Epithelial cell of proximal tubule (primary cell): ENCODE measurements at regions not wholly inside any gene's neighbourhood (a gene's known extent, or its start where the extent isn't known, plus 50 kb on each side); places are given as distances from the start of the nearest gene placed in this dataset.

ENCODE experiments used
- DNase-seq: peaks from one replicate; pipeline ENCODE4 v3.0.0-alpha.2; 2011; ENCODE audit warnings: low read depth
- H3K4me3 ChIP-seq: 2 replicates; pipeline ENCODE4 v1.5.1; 2011; ENCODE audit warnings: low read depth, mild to moderate bottlenecking, low read length
- CTCF ChIP-seq: conservative IDR thresholded peaks from 2 replicates; pipeline ENCODE4 v1.5.1; 2012; ENCODE audit warnings: low read depth, mild to moderate bottlenecking, low read length

DNA sequence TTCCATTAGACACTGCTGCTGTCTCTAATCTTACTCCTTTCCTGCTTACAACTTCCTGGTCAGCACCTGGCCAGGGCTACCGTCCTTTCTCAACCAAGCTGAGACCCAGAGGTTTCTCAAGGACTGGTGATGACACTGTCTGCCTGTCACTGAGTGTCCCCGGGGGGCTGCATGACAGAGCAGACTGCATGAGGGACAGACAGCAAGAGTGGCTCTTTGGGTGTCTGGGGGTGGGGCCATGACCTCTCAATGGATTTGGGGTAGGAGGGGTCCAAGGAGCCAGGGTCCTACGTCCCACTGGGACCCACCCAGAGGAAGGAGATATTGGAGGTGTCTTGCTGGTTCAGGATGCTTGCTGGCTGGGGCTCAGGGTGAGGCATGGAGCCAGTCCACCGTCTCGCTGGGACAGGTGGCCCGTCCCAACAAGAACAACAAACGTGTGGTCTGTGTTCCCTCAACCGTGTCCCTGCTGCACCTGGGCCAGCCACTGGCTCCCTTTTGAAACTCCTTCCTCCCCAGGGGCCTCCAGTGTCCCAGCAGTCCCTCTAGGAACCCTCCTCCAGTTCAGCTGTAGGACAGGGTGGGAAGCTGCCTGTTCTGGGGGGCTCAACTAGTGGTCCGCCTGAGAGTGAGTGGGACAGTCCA is 344.6 kb upstream of the AJAP1 start:
- TF ChIP-seq CTCF = no peak
- H3K4me3 ChIP-seq = no peak overlapping the region
- DNase-seq = no peak

DNA sequence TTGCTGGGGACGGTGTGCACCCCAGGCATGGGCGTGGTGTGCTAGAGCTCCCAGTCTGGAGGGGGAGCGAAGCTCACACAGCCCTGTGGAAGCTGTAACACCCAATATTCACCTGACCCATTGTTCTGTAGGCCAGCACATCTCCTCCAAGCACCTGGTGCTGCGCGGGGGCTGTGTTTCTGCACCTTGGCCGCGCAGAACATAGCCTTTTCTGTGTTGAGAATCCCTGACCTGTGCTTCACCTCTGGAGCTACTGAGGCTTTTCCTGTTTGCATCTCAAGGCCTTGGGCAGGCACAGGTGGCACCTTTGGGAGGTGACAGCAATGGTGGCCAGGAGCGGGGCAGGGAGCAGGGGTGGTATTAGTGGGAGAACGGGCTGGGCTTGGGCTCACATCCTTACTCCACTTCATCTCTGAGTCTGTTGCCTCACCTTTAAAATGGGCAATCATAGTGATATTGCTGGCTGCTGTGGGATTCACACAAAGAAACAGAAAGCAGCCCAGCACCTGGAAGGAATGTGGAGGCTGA is 343.9 kb upstream of the AJAP1 start:
- DNase-seq = no peak
- H3K4me3 ChIP-seq = no peak overlapping the region
- TF ChIP-seq CTCF = no peak

DNA sequence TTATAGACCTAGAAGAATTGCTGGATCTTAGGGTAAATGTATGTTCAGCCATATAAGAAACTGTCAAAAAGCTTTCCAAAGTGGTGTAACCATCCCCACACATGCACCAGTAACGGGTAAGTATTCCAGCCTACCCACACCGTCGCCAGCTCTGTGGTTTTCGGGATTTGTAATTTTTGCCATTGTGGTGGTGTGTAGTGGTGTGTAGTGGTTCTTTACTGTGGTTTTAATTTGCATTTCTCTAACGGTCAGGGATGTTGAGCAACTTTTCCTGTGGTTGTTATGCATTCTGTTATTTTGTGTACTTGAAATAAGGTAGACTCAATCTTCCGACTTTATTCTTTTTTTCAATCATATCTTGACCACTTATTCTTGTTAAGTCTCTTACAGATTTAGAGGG is 342.4 kb upstream of the AJAP1 start:
- no peak for TF ChIP-seq CTCF
- no peak overlapping the region for H3K4me3 ChIP-seq

GRCh38 chr1:4315202-4315601 is 339.2 kb upstream of the AJAP1 start:
- no peak for DNase-seq
- no peak for TF ChIP-seq CTCF
- H3K4me3 ChIP-seq = no peak overlapping the region

More for the DNA sequence above, 342.4 kb upstream of the AJAP1 start:
- DNase-seq = no peak

GRCh38 chr1:4317207-4317606 is 337.2 kb upstream of the AJAP1 start:
- no peak overlapping the region for H3K4me3 ChIP-seq
- DNase-seq = no peak
- no peak for TF ChIP-seq CTCF

GRCh38 chr1:4318720-4319119 is 335.7 kb upstream of the AJAP1 start:
- no peak for TF ChIP-seq CTCF
- H3K4me3 ChIP-seq = no peak overlapping the region

DNA sequence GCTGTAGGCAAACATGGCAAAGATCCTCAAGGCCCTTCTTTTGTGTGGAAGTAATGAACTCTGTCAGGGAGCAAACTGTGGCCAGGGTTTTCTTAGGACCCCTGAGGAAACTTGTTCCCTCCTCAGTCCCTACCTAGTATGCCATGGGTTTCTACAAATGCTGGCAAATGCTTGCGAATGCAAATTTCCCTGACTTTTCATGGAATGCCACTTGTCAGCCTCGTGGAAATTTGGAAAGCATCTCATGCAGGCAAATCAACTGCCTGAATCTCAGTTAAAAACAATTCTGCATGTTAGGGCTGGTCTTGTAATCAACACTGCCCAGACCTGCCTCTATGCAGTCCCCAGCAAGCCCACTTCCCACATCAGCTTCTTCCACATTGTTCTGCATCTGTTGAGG is 334.9 kb upstream of the AJAP1 start:
- no peak overlapping the region for H3K4me3 ChIP-seq
- no peak for TF ChIP-seq CTCF
- DNase-seq = no peak

More at GRCh38 chr1:4318720-4319119, 335.7 kb upstream of the AJAP1 start:
- no peak for DNase-seq
